C4-2B (cell line): ENCODE measurements at regions not wholly inside any gene's neighbourhood (a gene's known extent, or its start where the extent isn't known, plus 50 kb on each side); places are given as distances from the start of the nearest gene placed in this dataset.

Experiments used
- H3K27ac ChIP-seq: fragments of 450-650 bp; 2 replicates; pipeline ENCODE4 v1.5.1; 2017
- ZFX ChIP-seq: fragments of 450-650 bp; IDR thresholded peaks from 2 replicates; pipeline ENCODE4 v1.6.1; 2017
- TF ChIP-seq, protein P1 (sequence below): fragments of 450-650 bp; conservative IDR thresholded peaks from 2 replicates; pipeline ENCODE4 v1.5.1; 2017; ENCODE audit warnings: mild to moderate bottlenecking

DNA sequence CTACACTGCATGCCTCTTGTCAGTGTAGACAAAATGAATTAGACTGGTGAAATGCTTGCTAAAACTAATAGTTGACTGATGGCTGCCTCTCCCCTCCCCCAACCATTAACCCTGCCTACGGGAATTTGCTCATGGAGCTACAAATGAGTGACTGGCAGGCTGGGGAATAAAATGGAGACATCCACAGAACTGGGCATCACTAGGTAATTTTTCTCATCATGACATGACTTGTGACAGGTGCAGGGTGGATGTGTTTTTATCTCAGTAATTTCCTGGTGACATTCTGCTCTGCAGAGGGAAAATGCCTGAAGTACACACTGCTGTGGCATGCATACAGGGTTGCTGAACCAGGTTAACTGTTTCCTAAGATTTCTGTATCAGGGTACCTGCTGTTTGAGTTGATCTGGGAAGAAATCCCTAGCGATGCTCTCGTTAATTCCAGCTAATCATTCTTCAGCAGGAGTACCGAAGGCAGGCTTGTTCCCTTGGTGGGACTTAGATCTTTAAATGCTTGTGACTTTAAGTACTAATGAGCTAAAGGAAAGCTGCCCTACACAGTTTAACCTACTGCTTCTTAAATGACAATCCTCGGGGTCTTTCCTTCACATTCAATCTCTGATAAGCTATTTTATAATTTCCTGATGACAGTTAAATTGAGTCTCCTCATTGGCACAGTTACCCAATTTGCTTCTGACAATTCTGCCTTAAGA is 376.3 kb upstream of the LCORL start:
- no peak for TF ChIP-seq ZFX
- TF ChIP-seq, protein P1, sequence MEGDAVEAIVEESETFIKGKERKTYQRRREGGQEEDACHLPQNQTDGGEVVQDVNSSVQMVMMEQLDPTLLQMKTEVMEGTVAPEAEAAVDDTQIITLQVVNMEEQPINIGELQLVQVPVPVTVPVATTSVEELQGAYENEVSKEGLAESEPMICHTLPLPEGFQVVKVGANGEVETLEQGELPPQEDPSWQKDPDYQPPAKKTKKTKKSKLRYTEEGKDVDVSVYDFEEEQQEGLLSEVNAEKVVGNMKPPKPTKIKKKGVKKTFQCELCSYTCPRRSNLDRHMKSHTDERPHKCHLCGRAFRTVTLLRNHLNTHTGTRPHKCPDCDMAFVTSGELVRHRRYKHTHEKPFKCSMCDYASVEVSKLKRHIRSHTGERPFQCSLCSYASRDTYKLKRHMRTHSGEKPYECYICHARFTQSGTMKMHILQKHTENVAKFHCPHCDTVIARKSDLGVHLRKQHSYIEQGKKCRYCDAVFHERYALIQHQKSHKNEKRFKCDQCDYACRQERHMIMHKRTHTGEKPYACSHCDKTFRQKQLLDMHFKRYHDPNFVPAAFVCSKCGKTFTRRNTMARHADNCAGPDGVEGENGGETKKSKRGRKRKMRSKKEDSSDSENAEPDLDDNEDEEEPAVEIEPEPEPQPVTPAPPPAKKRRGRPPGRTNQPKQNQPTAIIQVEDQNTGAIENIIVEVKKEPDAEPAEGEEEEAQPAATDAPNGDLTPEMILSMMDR, result no peak
- H3K27ac ChIP-seq, result no peak overlapping the region

DNA sequence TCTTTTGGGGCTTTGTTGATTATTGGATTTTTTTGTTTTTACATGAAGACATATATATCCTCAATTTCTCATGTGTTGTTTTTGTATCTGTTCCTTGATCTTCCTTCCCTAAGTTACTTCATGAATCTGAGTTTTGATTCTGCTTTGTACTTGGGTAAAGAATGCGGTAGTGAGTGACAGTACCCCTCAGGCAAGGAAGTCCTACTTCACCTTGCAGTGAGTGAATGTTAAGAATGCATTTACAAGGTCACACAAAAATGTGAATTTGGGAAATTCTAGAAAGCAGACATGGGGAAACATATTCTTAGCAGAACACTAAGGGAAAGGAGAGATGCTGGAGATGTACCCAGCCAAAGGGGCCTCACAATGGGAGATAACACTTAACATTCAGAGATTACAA is 373.1 kb upstream of the LCORL start:
- no peak overlapping the region for H3K27ac ChIP-seq
- no peak for TF ChIP-seq ZFX
- TF ChIP-seq, protein P1, result no peak

DNA sequence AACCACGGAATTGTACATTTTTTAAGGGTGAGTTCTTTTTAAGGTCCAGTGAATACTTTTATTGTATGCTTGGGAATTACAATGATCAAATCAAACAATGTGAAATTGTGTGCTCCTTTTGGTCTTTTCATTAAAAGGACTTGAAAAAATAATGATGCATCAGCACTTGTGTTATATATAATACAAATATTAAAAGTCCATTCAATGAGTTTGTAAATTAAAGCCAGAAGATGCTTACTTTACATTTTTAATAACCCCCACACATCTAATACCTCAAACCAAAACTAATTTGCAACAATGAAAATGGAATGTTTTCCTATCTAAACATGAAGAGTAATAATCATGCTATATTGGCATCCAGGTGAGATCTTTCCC is 369.8 kb upstream of the LCORL start:
- H3K27ac ChIP-seq, result no peak overlapping the region
- no peak for TF ChIP-seq ZFX
- TF ChIP-seq, protein P1, result no peak

DNA sequence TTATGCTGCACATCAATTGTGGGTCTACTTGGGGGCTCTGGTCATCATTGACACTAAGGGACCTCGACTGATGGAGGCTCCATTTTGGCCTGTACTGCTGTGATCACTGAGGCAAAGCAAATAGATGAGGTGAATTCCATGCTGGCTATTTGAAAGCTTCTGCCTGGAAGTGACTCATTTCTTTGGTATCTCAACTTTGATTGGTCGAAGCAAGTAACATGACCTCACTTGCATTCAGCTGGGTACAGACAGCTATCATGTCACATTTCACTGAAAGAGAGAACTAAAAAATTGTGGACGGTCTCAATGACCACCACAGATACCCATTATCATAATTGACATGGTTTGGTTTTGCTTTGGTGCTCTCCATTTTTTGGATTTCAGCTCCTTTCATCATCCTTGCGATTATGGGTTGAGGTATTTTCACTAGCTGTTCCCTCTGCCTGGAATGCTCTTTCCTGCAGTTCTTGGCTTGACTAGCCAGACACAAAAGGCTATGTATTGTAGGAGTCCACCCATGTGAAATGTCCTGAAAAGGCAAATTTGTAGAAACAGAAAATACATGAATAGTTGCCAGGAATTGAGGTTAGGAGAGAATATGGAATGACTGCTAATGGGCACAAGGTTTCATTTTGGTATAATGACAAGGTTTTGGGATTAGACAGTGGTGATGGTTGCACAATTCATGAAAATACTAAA is 369.2 kb upstream of the LCORL start:
- no peak for TF ChIP-seq ZFX
- TF ChIP-seq, protein P1, result no peak
- no peak overlapping the region for H3K27ac ChIP-seq

DNA sequence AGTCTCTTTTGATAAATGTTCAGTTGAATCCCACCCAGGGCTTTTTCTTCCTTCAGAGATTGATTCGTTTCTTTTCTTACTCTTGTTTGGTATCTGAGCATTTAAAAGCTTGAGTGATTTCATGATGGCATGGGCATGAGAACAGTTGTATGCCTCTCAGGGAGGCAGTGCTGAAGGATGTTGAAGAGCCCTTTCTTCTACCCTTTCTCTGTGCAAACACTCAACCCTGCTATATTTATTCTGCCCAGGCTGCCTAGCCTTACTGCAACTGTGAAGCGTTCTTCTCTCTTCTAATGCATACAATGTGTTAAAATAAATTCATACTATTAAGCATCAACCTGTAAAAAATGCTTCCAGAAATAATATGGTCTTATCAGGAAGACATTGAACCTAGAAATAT is 367.6 kb upstream of the LCORL start:
- no peak overlapping the region for H3K27ac ChIP-seq
- TF ChIP-seq, protein P1, result no peak
- TF ChIP-seq ZFX, result no peak

DNA sequence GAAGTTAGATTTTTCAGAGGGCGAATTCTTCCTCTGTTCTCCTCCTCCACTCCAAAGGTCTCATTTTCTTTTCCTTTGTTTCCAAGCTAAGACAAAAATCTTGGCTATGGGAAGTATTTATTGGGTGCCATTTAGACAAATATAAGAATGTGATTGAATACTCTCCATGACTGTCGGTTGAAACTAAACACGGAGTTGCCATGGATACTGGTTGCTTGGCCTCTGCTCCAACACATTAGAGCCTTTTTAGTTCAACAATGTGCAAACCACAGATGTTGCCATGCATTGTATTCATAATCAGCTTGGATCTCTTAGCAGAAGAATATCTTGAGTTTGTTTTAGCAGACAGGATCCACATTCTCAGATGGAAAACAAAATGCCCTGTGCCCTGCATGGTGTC is 366.5 kb upstream of the LCORL start:
- no peak overlapping the region for H3K27ac ChIP-seq
- TF ChIP-seq ZFX, result no peak
- TF ChIP-seq, protein P1, result no peak

DNA sequence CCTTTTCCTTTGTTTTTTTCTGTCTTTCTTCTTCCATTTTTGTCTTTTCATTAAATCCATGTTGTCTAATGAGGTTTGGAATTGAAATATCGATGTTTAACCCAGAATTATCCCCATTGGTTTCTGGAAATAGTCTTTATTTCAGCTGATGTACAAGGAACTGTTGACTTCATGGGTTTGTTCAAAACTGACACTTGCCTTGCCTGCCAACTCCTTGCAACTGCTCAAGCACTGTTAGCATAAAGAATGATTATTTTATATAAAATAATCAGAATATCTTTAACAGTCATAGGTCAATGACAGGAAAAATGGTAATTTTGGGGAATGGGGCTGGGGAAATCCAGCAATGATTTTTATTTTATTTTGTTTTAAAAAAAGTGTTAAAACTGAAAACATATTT is 359.6 kb upstream of the LCORL start:
- no peak for TF ChIP-seq ZFX
- no peak overlapping the region for H3K27ac ChIP-seq

DNA sequence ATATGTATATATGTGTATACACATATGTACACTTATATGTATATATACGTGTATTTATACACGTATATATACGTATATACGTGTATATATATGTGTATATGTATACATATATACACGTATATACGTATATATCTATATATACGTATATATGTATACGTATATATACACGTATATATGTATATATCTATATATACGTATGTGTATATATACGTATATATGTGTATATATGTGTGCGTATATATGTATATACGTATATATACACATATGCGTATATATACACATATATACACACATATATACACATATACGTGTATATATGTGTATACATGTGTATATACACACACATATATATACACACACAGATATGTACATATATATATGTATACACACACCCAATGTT is 348.0 kb upstream of the LCORL start:
- no peak overlapping the region for H3K27ac ChIP-seq
- TF ChIP-seq, protein P1, result no peak
- TF ChIP-seq ZFX, result no peak
